Ovary (tissue), 7 donors: ENCODE measurements at regions not wholly inside any gene's neighbourhood (a gene's known extent, or its start where the extent isn't known, plus 50 kb on each side); places are given as distances from the start of the nearest gene placed in this dataset.

ENCODE experiments used
- DNase-seq, 5 donors: peaks; one replicate each; pipeline ENCODE4 v3.0.0-alpha.2; 2019 to 2020
- H3K27ac ChIP-seq, 2 donors: fragments of 200-600 bp; one replicate each; pipeline versions ENCODE4 v1.5.1 to v1.8.0; 2019 to 2022
- H3K27me3 ChIP-seq: fragments of 200-600 bp; one replicate; pipeline ENCODE4 v1.8.0; 2022
- H3K36me3 ChIP-seq: fragments of 200-600 bp; sonication (generic); one replicate; pipeline ENCODE4 v1.5.1; 2019
- H3K4me1 ChIP-seq: one replicate; pipeline ENCODE4 v1.8.1; 2013; ENCODE audit warnings: mild to moderate bottlenecking, moderate library complexity; ENCODE audit not compliant: insufficient read depth
- H3K4me3 ChIP-seq: fragments of 200-600 bp; sonication (generic); one replicate; pipeline ENCODE4 v1.5.1; 2017
- H3K9me3 ChIP-seq, 2 donors: fragments of 200-600 bp in 1 of 2; sonication (generic) in 1 of 2; one replicate each; pipeline versions ENCODE4 v1.5.1 to v1.8.1; 2013 to 2019; ENCODE audit warnings: mild to moderate bottlenecking in 1 of 2, moderate library complexity in 1 of 2
- CTCF ChIP-seq, 3 donors: fragments of 450-650 bp in 2 of 3; fragments of 200-600 bp in 1 of 3; IDR thresholded peaks; one replicate each; pipeline versions ENCODE4 v1.5.1 to v1.8.0; 2016 to 2022; ENCODE audit warnings: antibody characterized with exemption in 3 of 3, mild to moderate bottlenecking in 1 of 3
- EP300 ChIP-seq: sonication (generic); formaldehyde crosslinking; IDR thresholded peaks from one replicate; pipeline ENCODE4 v1.6.1; 2017; ENCODE audit warnings: antibody characterized with exemption
- POLR2A ChIP-seq: fragments of 450-650 bp; IDR thresholded peaks from one replicate; pipeline ENCODE4 v1.6.1; 2017; ENCODE audit warnings: antibody characterized with exemption, mild to moderate bottlenecking, moderate library complexity
- WGBS, 3 donors: extraction: QIAGEN DNeasy Blood & Tissue Kit in 1 of 3; methylation state at CpG; one replicate each; pipeline versions ENCODE4 v1.1.5 to v1.1.7; 2013 to 2017; 5-methylcytosine and 5-hydroxymethylcytosine counted together
- intact Hi-C, 4 donors: fragments of 100-400 bp; cut with DNase I; formaldehyde crosslinking; loops; one replicate each; pipeline versions ENCODE4 v1.11.0 to v1.15.1; 2022 to 2023
- donor health status: DM: no; HTN: no; CAD: no; lungs with moderate emphysema.
- donor health status: DM: no; HTN: no; CAD: no.
- donor health status: Bipolar disorder and iron deficiency.
- donor health status: DM: no; HTN: no; CAD: no.
- donor health status: DM: yes; HTN: yes; CAD: no.

DNA sequence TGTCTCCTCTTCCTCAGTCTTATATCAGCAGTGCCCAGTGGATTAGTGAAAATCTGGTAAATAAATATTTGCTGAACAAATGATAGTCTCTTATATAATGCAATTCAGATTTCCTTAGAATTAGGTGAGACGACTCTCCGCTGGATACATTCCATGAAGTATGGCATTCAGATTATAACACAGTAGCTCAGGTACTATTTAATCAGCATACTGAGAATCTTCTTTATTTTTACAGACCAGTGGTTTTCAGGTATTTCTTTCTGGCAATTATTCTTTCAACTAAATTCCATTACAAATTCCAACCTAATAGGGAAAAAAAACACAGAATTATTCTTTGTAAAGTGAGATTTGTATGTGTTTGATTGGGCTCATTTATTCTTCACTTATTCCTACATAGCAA, 435.5 kb downstream of the TAF11L14 start:
- WGBS, 3 donors = 61 to 88% (median 82%) methylated on average over 2 of the region's 2 CpGs
- Histone ChIP-seq H3K9me3 (no peaks in the 10 kb centered on the region), H3K27ac (no peak overlapping the region), H3K27me3 (no peaks in the 10 kb centered on the region), H3K4me3 (no peak overlapping the region), H3K36me3 (no peaks in the 10 kb centered on the region), H3K4me1 (no peaks in the 10 kb centered on the region)
- intact Hi-C loops = no loop called here
- DNase-seq = no peak
- TF ChIP-seq EP300 (no peak), CTCF (IDR thresholded peaks at IDR 0.05) (no peak), POLR2A (no peak)

GRCh38 chr5:18072600-18072999, 438.3 kb downstream of the TAF11L14 start:
- H3K27ac ChIP-seq = no peak overlapping the region
- TF ChIP-seq EP300 (no peak), POLR2A (no peak), CTCF (IDR thresholded peaks at IDR 0.05) (no peak)
- no peaks in the 10 kb centered on the region for H3K4me1 ChIP-seq
- no peaks in the 10 kb centered on the region for H3K9me3 ChIP-seq
- H3K27me3 ChIP-seq = no peaks in the 10 kb centered on the region
- WGBS, 3 donors = 80 to 82% (median 81%) methylated on average over 2 of the region's 2 CpGs
- no peak for DNase-seq
- H3K4me3 ChIP-seq = no peak overlapping the region
- intact Hi-C loops = no loop called here
- H3K36me3 ChIP-seq = no peaks in the 10 kb centered on the region

GRCh38 chr5:18074961-18075360, 440.7 kb downstream of the TAF11L14 start:
- WGBS, 3 donors = 30 to 40% (median 31%) methylated on average over 3 of the region's 3 CpGs
- intact Hi-C loops = no loop called here
- DNase-seq = no peak
- Histone ChIP-seq H3K4me3 (no peak overlapping the region), H3K27ac (no peak overlapping the region), H3K36me3 (no peaks in the 10 kb centered on the region), H3K27me3 (no peaks in the 10 kb centered on the region), H3K4me1 (no peaks in the 10 kb centered on the region), H3K9me3 (no peaks in the 10 kb centered on the region)
- no peak for TF ChIP-seq EP300
- TF ChIP-seq CTCF (IDR thresholded peaks at IDR 0.05) = no peak
- TF ChIP-seq POLR2A = no peak

DNA sequence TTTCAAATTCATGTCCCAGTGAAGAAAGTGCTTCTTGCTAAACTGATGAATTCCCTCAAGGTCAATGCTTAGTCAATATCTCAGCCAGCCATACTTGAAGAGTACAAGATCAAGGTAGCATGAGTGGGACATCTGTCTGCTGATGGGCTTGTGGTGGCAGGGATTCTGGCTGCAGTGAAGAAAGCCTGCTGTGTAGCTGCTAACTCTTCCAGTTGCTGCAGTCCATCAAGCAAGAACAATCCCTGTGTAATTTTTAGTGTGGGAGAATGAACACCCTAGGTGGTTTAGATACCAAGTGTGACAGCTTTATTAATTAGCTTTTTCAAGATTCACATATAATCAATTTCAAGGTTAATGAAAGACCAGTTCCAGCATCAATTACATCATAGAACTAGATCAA, 443.9 kb downstream of the TAF11L14 start:
- Histone ChIP-seq H3K27me3 (no peaks in the 10 kb centered on the region), H3K4me3 (no peak overlapping the region), H3K36me3 (no peaks in the 10 kb centered on the region), H3K4me1 (no peaks in the 10 kb centered on the region), H3K27ac (no peak overlapping the region), H3K9me3 (no peaks in the 10 kb centered on the region)
- intact Hi-C loops = no loop called here
- no peak for DNase-seq
- TF ChIP-seq POLR2A (no peak), CTCF (IDR thresholded peaks at IDR 0.05) (no peak), EP300 (no peak)

- Histone ChIP-seq H3K4me3 (no peak overlapping the region), H3K27me3 (no peaks in the 10 kb centered on the region), H3K4me1 (no peaks in the 10 kb centered on the region), H3K27ac (no peak overlapping the region), H3K9me3 (no peaks in the 10 kb centered on the region), H3K36me3 (no peaks in the 10 kb centered on the region)
- no peak for TF ChIP-seq EP300
- TF ChIP-seq POLR2A = no peak
- TF ChIP-seq CTCF (IDR thresholded peaks at IDR 0.05) = no peak
- DNase-seq = no peak
- intact Hi-C loops = no loop called here
- WGBS, 3 donors = 83 to 87% (median 84%) methylated on average over 3 of the region's 3 CpGs
Measured at GRCh38 chr5:18079831-18080230, 445.6 kb downstream of the TAF11L14 start.
